NB4 (cell line): ENCODE measurements at regions not wholly inside any gene's neighbourhood (a gene's known extent, or its start where the extent isn't known, plus 50 kb on each side); places are given as distances from the start of the nearest gene placed in this dataset.

Experiments
- CTCF ChIP-seq: IDR thresholded peaks from one replicate; pipeline ENCODE4 v1.5.1; 2012; ENCODE audit warnings: low read depth, low read length
- MAX ChIP-seq: IDR thresholded peaks from 2 replicates; pipeline ENCODE4 v1.6.1; 2011; ENCODE audit warnings: low read depth, low read length

- TF ChIP-seq CTCF (no peak), MAX (no peak)
These were observed 135.1 kb downstream of the RAB11FIP2 start for GRCh38 chr10:117911684-117912083.
